OCI-LY3 (cell line): ENCODE measurements at regions not wholly inside any gene's neighbourhood (a gene's known extent, or its start where the extent isn't known, plus 50 kb on each side); places are given as distances from the start of the nearest gene placed in this dataset.

Source experiments
- H2AFZ ChIP-seq: fragments of 200-600, 300-600 bp; shearing (Covaris generic); 2 replicates; pipeline ENCODE4 v1.6.0; 2014; ENCODE audit warnings: antibody characterized with exemption, low read depth, low read length
- H3K27ac ChIP-seq: fragments of 200-600, 300-600 bp; sonication (generic); 2 replicates; pipeline ENCODE4 v1.5.1; 2014; ENCODE audit warnings: mild to moderate bottlenecking, low read length, moderate library complexity, mixed read lengths
- H3K27me3 ChIP-seq: fragments of 200-600, 300-600 bp; sonication (generic); 2 replicates; pipeline ENCODE4 v1.6.1; 2014; ENCODE audit warnings: low read depth, low read length, mixed read lengths
- H3K36me3 ChIP-seq: fragments of 200-600, 300-600 bp; sonication (generic); replicated peaks from 2 replicates; pipeline ENCODE3; 2014; ENCODE audit warnings: low read depth, low read length, mixed read lengths
- H3K4me1 ChIP-seq: fragments of 300-600, 200-600 bp; sonication (generic); 2 replicates; pipeline ENCODE4 v1.6.1; 2014; ENCODE audit warnings: low read length, mixed read lengths
- H3K4me2 ChIP-seq: fragments of 200-600, 300-600 bp; sonication (generic); 2 replicates; pipeline ENCODE4 v1.6.1; 2014; ENCODE audit warnings: low read length, mixed read lengths
- H3K4me3 ChIP-seq: fragments of 300-600, 200-600 bp; sonication (generic); 2 replicates; pipeline ENCODE4 v1.5.1; 2014; ENCODE audit warnings: antibody characterized with exemption, mild to moderate bottlenecking, low read length, moderate library complexity
- H3K79me2 ChIP-seq: fragments of 300-600, 200-600 bp; shearing (Covaris generic); 2 replicates; pipeline ENCODE4 v1.6.1; 2014; ENCODE audit warnings: mild to moderate bottlenecking, low read length, mixed read lengths
- H3K9ac ChIP-seq: fragments of 300-600, 200-600 bp; shearing (Covaris generic); 2 replicates; pipeline ENCODE4 v1.6.0; 2014; ENCODE audit warnings: mild to moderate bottlenecking, low read length, moderate library complexity
- H3K9me3 ChIP-seq: fragments of 200-600, 300-600 bp; shearing (Covaris generic); 2 replicates; pipeline ENCODE4 v1.6.1; 2014; ENCODE audit warnings: low read length, mixed read lengths; ENCODE audit not compliant: insufficient read depth
- H4K20me1 ChIP-seq: fragments of 200-600, 300-600 bp; sonication (generic); 2 replicates; pipeline ENCODE4 v1.6.1; 2016; ENCODE audit warnings: low read length, mixed read lengths; ENCODE audit not compliant: insufficient read depth
- CTCF ChIP-seq: fragments of 200-600, 300-600 bp; sonication (generic); IDR thresholded peaks from 2 replicates; pipeline ENCODE4 v1.5.1; 2014; ENCODE audit warnings: antibody characterized with exemption, low read length, low read depth
- EZH2phosphoT487 ChIP-seq: fragments of 200-600 bp; shearing (Covaris generic); IDR thresholded peaks from 2 replicates; pipeline ENCODE4 v1.6.1; 2018; ENCODE audit warnings: antibody characterized with exemption, mixed run types, low read depth

- H3K27me3 ChIP-seq = no peaks in the 10 kb centered on the region
- no peak overlapping the region for H3K9ac ChIP-seq
- H3K27ac ChIP-seq = no peak overlapping the region
- H2AFZ ChIP-seq = no peak overlapping the region
- H3K4me2 ChIP-seq = no peak overlapping the region
- TF ChIP-seq EZH2phosphoT487 = no peak
- no peak for TF ChIP-seq CTCF
- no peaks in the 10 kb centered on the region for H4K20me1 ChIP-seq
- H3K36me3 ChIP-seq = no peaks in the 10 kb centered on the region
- H3K4me1 ChIP-seq = 0 out of 2 replicates have a peak, but pooled peaks cover 4% of the 10 kb centered on the region
- H3K9me3 ChIP-seq = no peaks in the 10 kb centered on the region
- no peaks in the 10 kb centered on the region for H3K79me2 ChIP-seq
- H3K4me3 ChIP-seq = no peak overlapping the region
Measured at GRCh38 chr2:182595650-182596049, 120.4 kb upstream of the DNAJC10 start.

- Histone ChIP-seq H3K9ac (no peak overlapping the region), H3K27me3 (no peaks in the 10 kb centered on the region), H3K27ac (no peak overlapping the region), H2AFZ (no peak overlapping the region), H3K4me1 (0 out of 2 replicates have a peak, but pooled peaks cover 4% of the 10 kb centered on the region), H3K9me3 (no peaks in the 10 kb centered on the region), H3K36me3 (no peaks in the 10 kb centered on the region), H3K4me3 (no peak overlapping the region), H3K79me2 (no peaks in the 10 kb centered on the region), H3K4me2 (no peak overlapping the region), H4K20me1 (no peaks in the 10 kb centered on the region)
- TF ChIP-seq CTCF (no peak), EZH2phosphoT487 (no peak)
Measured at GRCh38 chr2:182597570-182598295, 118.3 kb upstream of the DNAJC10 start.

- Histone ChIP-seq H3K27me3 (no peaks in the 10 kb centered on the region), H3K27ac (no peak overlapping the region), H4K20me1 (no peaks in the 10 kb centered on the region), H3K9me3 (no peaks in the 10 kb centered on the region), H3K9ac (no peak overlapping the region), H2AFZ (no peak overlapping the region), H3K36me3 (no peaks in the 10 kb centered on the region), H3K4me3 (no peak overlapping the region), H3K4me1 (0 out of 2 replicates have a peak, but pooled peaks cover 4% of the 10 kb centered on the region), H3K79me2 (no peaks in the 10 kb centered on the region), H3K4me2 (no peak overlapping the region)
- TF ChIP-seq EZH2phosphoT487 = no peak
- no peak for TF ChIP-seq CTCF
Measured at GRCh38 chr2:182598626-182599025, 117.4 kb upstream of the DNAJC10 start.

DNA sequence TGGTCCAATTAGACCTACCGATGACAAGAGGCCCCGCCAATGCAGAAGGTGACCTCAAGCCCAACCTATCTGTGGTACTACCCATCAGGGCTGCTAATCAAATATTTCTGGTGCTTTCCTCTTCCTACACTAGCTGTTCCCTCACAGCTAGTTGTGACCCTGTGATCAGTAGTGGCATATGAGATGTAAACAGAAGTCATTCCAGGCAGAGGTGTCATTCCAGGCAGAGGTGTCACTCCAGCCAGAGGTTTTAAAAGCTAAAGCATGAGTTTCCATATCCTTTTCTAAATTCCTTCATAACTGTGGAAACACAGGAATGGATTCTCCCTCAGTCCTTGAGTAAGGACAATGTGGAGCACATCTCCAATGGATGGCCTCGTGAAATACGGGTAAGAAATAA is 110.9 kb upstream of the DNAJC10 start:
- Histone ChIP-seq H3K27ac (no peak overlapping the region), H3K36me3 (no peaks in the 10 kb centered on the region), H3K4me3 (no peak overlapping the region), H4K20me1 (no peaks in the 10 kb centered on the region), H3K4me1 (peaks cover 10% of the 10 kb centered on the region), H3K79me2 (no peaks in the 10 kb centered on the region), H3K4me2 (no peak overlapping the region), H2AFZ (no peak overlapping the region), H3K9me3 (no peaks in the 10 kb centered on the region), H3K9ac (no peak overlapping the region), H3K27me3 (no peaks in the 10 kb centered on the region)
- no peak for TF ChIP-seq CTCF
- TF ChIP-seq EZH2phosphoT487 = no peak
